Right atrium auricular region (tissue), 2 donors: ENCODE measurements at regions not wholly inside any gene's neighbourhood (a gene's known extent, or its start where the extent isn't known, plus 50 kb on each side); places are given as distances from the start of the nearest gene placed in this dataset.

Experiments used
- DNase-seq: peaks from one replicate; pipeline ENCODE4 v3.0.0-alpha.2; 2019; ENCODE audit warnings: low spot score
- H3K27ac ChIP-seq, 2 donors: fragments of 200-600 bp; sonication (generic); 1 replicate in 1 of 2; 2 replicates in 1 of 2; pipeline ENCODE4 v1.5.1; 2016 to 2019
- H3K27me3 ChIP-seq, 2 donors: fragments of 200-600 bp; sonication (generic); one replicate each; pipeline versions ENCODE4 v1.5.1 to v1.6.0; 2017 to 2019
- H3K36me3 ChIP-seq: fragments of 200-600 bp; sonication (generic); one replicate; pipeline ENCODE4 v1.5.1; 2016
- H3K4me1 ChIP-seq, 2 donors: fragments of 200-600 bp; sonication (generic); one replicate each; pipeline versions ENCODE4 v1.5.1 to v1.6.0; 2017 to 2019
- H3K4me3 ChIP-seq, 2 donors: fragments of 200-600 bp; sonication (generic); 1 replicate in 1 of 2; 2 replicates in 1 of 2; pipeline ENCODE4 v1.5.1; 2017 to 2019; ENCODE audit warnings: mild to moderate bottlenecking in 1 of 2, moderate library complexity in 1 of 2
- H3K9me3 ChIP-seq, 2 donors: fragments of 200-600 bp; sonication (generic); one replicate each; pipeline ENCODE4 v1.5.1; 2019
- TF ChIP-seq, protein P1 (sequence below), 2 donors: fragments of 200-600 bp; sonication (generic); IDR thresholded peaks; one replicate each; pipeline ENCODE4 v1.5.1; 2019; ENCODE audit warnings: antibody characterized with exemption in 2 of 2

DNA sequence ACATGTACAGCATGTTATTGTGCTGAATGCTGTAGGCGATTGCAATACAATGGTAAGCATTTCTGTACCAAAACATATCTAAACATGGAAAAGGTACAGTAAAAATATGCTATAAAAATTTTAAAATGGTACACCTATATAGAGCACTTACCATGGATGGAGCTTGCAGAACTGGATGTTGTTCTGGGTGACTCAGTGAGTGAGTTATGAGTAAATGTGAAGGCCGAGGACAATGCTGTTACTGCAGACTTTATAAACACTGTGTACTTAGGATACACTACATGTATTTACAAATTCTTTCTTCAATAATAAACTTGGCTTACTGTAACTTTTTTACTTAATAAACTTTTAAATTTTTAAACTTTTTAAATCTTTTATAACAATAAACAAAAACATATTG lies 473.4 kb upstream of the UBE2E3 start:
- DNase-seq: no peak
- no peak overlapping the region for H3K4me3 ChIP-seq
- H3K27me3 ChIP-seq: no peaks in the 10 kb centered on the region
- no peaks in the 10 kb centered on the region for H3K9me3 ChIP-seq
- H3K4me1 ChIP-seq: no peaks in the 10 kb centered on the region
- TF ChIP-seq, protein P1, sequence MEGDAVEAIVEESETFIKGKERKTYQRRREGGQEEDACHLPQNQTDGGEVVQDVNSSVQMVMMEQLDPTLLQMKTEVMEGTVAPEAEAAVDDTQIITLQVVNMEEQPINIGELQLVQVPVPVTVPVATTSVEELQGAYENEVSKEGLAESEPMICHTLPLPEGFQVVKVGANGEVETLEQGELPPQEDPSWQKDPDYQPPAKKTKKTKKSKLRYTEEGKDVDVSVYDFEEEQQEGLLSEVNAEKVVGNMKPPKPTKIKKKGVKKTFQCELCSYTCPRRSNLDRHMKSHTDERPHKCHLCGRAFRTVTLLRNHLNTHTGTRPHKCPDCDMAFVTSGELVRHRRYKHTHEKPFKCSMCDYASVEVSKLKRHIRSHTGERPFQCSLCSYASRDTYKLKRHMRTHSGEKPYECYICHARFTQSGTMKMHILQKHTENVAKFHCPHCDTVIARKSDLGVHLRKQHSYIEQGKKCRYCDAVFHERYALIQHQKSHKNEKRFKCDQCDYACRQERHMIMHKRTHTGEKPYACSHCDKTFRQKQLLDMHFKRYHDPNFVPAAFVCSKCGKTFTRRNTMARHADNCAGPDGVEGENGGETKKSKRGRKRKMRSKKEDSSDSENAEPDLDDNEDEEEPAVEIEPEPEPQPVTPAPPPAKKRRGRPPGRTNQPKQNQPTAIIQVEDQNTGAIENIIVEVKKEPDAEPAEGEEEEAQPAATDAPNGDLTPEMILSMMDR (IDR thresholded peaks at IDR 0.05): no peak
- no peak overlapping the region for H3K27ac ChIP-seq
- H3K36me3 ChIP-seq: no peaks in the 10 kb centered on the region

DNA sequence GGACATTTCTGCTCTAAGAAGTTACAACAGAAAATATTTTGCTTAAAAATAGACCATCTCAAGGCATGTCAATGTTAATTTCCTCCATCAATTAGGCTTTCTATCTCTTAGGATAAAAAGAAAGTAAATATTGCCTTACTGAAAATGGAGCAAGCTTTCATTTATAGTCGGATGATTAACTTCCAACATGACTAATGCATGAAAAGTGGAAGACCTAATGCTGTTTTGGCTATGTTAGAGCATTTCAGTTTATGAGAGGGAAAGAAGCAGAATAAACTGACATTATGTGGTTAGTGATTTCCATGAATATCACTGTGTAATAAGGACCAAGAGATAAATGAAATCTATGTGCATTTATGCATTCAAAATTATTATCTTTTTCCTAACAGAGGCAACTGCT lies 475.2 kb upstream of the UBE2E3 start:
- no peaks in the 10 kb centered on the region for H3K9me3 ChIP-seq
- TF ChIP-seq, protein P1 (IDR thresholded peaks at IDR 0.05): no peak

DNA sequence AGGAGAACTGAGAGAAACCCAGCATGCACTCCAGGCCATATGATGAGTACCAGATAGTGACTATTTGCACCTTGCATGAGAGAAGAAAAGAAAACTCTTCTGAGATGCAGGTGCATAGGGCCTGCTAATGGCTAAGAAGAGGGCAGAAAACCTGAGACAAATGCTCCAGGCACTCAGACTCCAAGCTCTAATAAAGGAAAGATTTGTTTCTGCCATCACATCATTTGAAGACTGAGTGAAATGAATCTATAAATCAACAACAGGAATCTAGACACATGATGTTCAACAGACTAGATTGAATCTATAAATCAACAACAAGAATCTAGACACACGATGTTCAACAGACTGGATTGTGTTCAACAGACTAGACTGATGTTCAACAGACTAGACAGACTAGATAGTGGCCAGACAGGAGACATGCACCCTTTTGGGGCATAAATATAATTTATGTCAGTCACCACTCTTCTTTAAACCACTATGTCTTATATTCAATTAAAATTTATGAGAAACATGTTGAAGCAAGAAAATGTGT lies 482.7 kb upstream of the UBE2E3 start:
- TF ChIP-seq, protein P1 (IDR thresholded peaks at IDR 0.05): no peak
- no peak overlapping the region for H3K4me3 ChIP-seq

More for the DNA sequence above, 475.2 kb upstream of the UBE2E3 start:
- Histone ChIP-seq H3K4me3 (no peak overlapping the region), H3K27me3 (no peaks in the 10 kb centered on the region), H3K27ac (no peak overlapping the region), H3K36me3 (no peaks in the 10 kb centered on the region), H3K4me1 (no peaks in the 10 kb centered on the region)
- no peak for DNase-seq

DNA sequence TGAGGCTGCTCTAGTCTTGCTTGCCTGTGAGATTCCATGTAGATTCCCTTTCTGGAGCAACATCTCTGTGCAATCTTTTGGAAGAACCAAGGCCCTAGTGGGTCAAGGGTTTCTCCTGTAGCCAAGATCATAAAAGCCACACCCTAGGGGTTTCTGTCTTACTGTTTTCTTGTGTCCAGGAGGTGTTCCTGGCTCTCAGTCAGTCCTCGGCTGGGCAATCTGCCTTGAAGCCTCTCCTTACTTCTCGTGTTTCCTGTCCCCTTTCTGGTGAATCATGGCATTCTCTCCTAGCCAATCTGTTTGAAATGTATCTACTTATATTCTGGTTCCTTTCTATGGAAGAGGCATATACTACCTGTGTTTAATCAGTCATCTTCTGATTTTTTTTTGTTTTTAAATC lies 484.8 kb upstream of the UBE2E3 start:
- TF ChIP-seq, protein P1 (IDR thresholded peaks at IDR 0.05): no peak
- no peaks in the 10 kb centered on the region for H3K4me1 ChIP-seq
- no peak overlapping the region for H3K27ac ChIP-seq
- H3K4me3 ChIP-seq: no peak overlapping the region
- DNase-seq: no peak
- H3K9me3 ChIP-seq: peaks cover 0 to 9% of the 10 kb centered on the region in 2 donors
- H3K36me3 ChIP-seq: no peaks in the 10 kb centered on the region
- H3K27me3 ChIP-seq: no peaks in the 10 kb centered on the region

More for the DNA sequence above, 482.7 kb upstream of the UBE2E3 start:
- Histone ChIP-seq H3K36me3 (no peaks in the 10 kb centered on the region), H3K9me3 (peaks cover 0 to 9% of the 10 kb centered on the region in 2 donors), H3K27me3 (no peaks in the 10 kb centered on the region), H3K27ac (no peak overlapping the region), H3K4me1 (no peaks in the 10 kb centered on the region)
- DNase-seq: no peak

DNA sequence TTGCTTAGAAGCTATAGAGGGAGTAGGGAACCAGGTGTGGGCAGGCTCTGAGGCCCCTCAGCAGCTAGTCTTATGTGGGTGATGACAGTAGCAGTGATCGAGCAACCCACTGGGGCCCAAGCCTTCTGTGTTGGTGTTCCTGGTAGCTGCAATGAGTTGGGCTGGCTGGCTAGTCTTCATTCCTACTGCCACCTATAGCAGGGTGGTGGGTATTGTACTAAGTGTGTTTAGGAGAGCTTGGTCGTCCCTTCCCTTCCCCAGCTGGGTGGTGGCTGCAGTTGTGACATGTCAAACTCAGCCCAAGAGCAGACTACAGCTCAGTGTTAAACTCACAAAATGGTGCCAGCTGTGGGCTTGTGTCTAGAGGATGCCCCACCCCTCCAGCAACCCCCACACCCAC lies 486.1 kb upstream of the UBE2E3 start:
- DNase-seq: no peak
- Histone ChIP-seq H3K4me1 (no peaks in the 10 kb centered on the region), H3K27me3 (no peaks in the 10 kb centered on the region), H3K4me3 (no peak overlapping the region), H3K9me3 (peaks cover 0 to 7% of the 10 kb centered on the region in 2 donors), H3K27ac (no peak overlapping the region), H3K36me3 (no peaks in the 10 kb centered on the region)
- TF ChIP-seq, protein P1 (IDR thresholded peaks at IDR 0.05): no peak

DNA sequence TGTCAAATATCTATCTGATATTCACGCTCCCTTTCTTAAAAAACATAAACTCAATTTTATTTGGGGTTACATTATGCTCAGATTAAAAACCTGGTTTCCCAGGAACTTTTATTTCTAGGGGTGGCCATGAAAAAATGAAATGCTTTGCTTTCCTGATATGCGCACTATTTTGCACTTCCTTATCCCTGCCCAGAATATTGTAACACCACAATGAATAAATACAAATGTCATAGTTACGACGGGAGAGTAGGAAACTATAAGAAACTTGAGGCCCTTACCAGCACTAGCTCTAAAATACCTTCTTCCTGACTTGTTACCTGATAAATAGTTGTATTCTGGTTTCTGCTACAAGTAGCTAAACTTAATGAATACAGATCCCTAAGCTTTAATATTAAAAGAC lies 475.6 kb upstream of the CWC22 start:
- H3K36me3 ChIP-seq: no peaks in the 10 kb centered on the region
- no peaks in the 10 kb centered on the region for H3K4me1 ChIP-seq
- no peaks in the 10 kb centered on the region for H3K27me3 ChIP-seq
- H3K27ac ChIP-seq: no peak overlapping the region
- H3K4me3 ChIP-seq: no peak overlapping the region
- H3K9me3 ChIP-seq: no peaks in the 10 kb centered on the region
- no peak for DNase-seq
- TF ChIP-seq, protein P1 (IDR thresholded peaks at IDR 0.05): no peak
